ENCODE measurements at regions not wholly inside any gene's neighbourhood (a gene's known extent, or its start where the extent isn't known, plus 50 kb on each side); places are given as distances from the start of the nearest gene placed in this dataset.

GRCh38 chr14:34169561-34169960 lies 218.7 kb upstream of the EGLN3 start (continued):
- TF ChIP-seq MTA3 (CRISPR knock-in tag; IDR thresholded peaks at IDR 0.05) (no peak), ATF2 (CRISPR knock-in tag; IDR thresholded peaks at IDR 0.05) (no peak)

- no peak for ATAC-seq
These were observed 217.8 kb upstream of the EGLN3 start for GRCh38 chr14:34168656-34169055.

More at GRCh38 chr14:34168656-34169055, 217.8 kb upstream of the EGLN3 start:
- no peak overlapping the region for H3K4me3 ChIP-seq (replicated peaks in 1 of 3; ENCODE audit: insufficient read depth in 1 of 3, low read depth in 2 of 3, low read length in 3 of 3)
- 25% methylated on average over 8 of the region's 8 CpGs for WGBS (ENCODE audit: low lambda C conversion rate)
- no TSS peak for BruUV-seq (replicated peaks)
- in situ Hi-C loops (cut with HindIII; ENCODE audit: extremely low pct_ligation_motif_present, low pct_unique_long_range_greater_than_20kb) = no loop called here
- no peak overlapping the region for H3K27ac ChIP-seq (ENCODE audit: extremely low read length, insufficient read depth, low read length)
- TF ChIP-seq TSC22D2 (CRISPR knock-in tag; IDR thresholded peaks at IDR 0.05; ENCODE audit: borderline replicate concordance) = no peak
- no peak for TF ChIP-seq RFX1 (IDR thresholded peaks at IDR 0.05)
- TF ChIP-seq ZBTB34 (CRISPR knock-in tag; IDR thresholded peaks at IDR 0.05) = no peak
- TF ChIP-seq ZSCAN12 (CRISPR knock-in tag; IDR thresholded peaks at IDR 0.05) = no peak
- no peak for TF ChIP-seq GPBP1L1 (CRISPR knock-in tag; IDR thresholded peaks at IDR 0.05)
- TF ChIP-seq MAFK (conservative IDR thresholded peaks at IDR 0.05 in 1 of 2, IDR thresholded peaks at IDR 0.05 in 1 of 2; ENCODE audit: low read length in 2 of 2) = peak; percentile 73 to 75
- no peak for TF ChIP-seq ZC3H13 (CRISPR knock-in tag; IDR thresholded peaks at IDR 0.05)
- TF ChIP-seq ZNF562 (CRISPR knock-in tag; IDR thresholded peaks at IDR 0.05; ENCODE audit: borderline replicate concordance) = no peak
- TF ChIP-seq ZNF124 (CRISPR knock-in tag; IDR thresholded peaks at IDR 0.05) = no peak
- TF ChIP-seq MTF1 (CRISPR knock-in tag; IDR thresholded peaks at IDR 0.05) = no peak
- no peak for TF ChIP-seq HBP1 (CRISPR knock-in tag; IDR thresholded peaks at IDR 0.05; ENCODE audit: low read depth)
- TF ChIP-seq ZFX (CRISPR knock-in tag; IDR thresholded peaks at IDR 0.05; ENCODE audit: low read depth) = no peak
- TF ChIP-seq MAFF (IDR thresholded peaks at IDR 0.05; ENCODE audit: low read depth, low read length) = peak; percentile 48
- H2AFZ ChIP-seq (ENCODE audit: low read length) = no peak overlapping the region
- H3K79me2 ChIP-seq (ENCODE audit: insufficient read depth, low read length) = no peaks in the 10 kb centered on the region
- H3K9ac ChIP-seq (ENCODE audit: insufficient read depth, low read depth, low read length) = no peak overlapping the region
- FAIRE-seq (no peak), DNase-seq (ENCODE audit: low spot score) (no peak)
- no peaks in the 10 kb centered on the region for H3K4me1 ChIP-seq (ENCODE audit: insufficient read depth, low read length)
- no peaks in the 10 kb centered on the region for H3K9me3 ChIP-seq (ENCODE audit: low read length)
- intact Hi-C loops (cut with micrococcal nuclease; ENCODE audit: unreplicated experiment) = no loop called here
- no peaks in the 10 kb centered on the region for H3K36me3 ChIP-seq (replicated peaks in 1 of 2; ENCODE audit: control insufficient read depth in 1 of 2, insufficient read depth in 2 of 2, low read length in 2 of 2)
- POLR2A ChIA-PET = no interaction called here
- no peak overlapping the region for H3K4me2 ChIP-seq (ENCODE audit: low read depth, low read length)
- no peaks in the 10 kb centered on the region; a peak in 1 of 5 replicates for H3K27me3 ChIP-seq (ENCODE audit: control insufficient read depth in 1 of 2, insufficient read depth in 2 of 2, low read length in 2 of 2)
- H4K20me1 ChIP-seq (ENCODE audit: insufficient read depth, low read length) = no peaks in the 10 kb centered on the region
- CTCF ChIA-PET (ENCODE audit: low intra/inter-chr PET ratio, low total read pairs) = no interaction called here

All from HepG2 (cell line).